Stimulated activated CD8-positive, alpha-beta memory T cell treated with anti-CD3 and anti-CD28 coated beads, Interleukin-2, amount 100 ng/mL, for 48 hours (primary cell): ENCODE measurements at regions not wholly inside any gene's neighbourhood (a gene's known extent, or its start where the extent isn't known, plus 50 kb on each side); places are given as distances from the start of the nearest gene placed in this dataset.
"Not testable (repeated sequence)": the region's sequence is repeated elsewhere in the genome, so short reads cannot be mapped to it uniquely, and the experiment has no call there.

Source experiments
- DNase-seq, 2 donors: peaks; one replicate each; pipeline ENCODE4 v3.0.0-alpha.2; 2020; ENCODE audit warnings: low read depth in 2 of 2

- DNase-seq, result no peak
Observed at GRCh38 chr13:79874396-79875360, 393.7 kb downstream of the NDFIP2 start.

DNA sequence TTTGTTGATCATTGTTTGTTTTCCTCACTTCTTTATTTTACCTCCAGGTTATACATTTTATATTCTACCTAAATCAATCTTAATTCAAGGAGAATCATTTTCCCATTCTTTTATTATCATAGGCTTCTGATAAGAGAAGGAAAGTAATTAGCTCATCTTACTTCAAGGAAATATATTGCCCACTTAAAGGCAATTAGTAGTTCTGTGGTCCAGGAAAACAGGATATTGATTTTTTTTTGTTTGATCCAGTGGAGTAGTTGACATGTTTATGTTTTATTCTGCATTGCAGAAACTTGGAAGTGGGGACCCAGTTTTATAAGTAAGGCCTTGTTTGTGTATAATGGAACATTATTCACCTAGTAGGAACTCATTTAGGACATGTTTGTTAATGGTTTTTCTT is 390.6 kb downstream of the NDFIP2 start:
- no peak for DNase-seq

GRCh38 chr13:79870766-79871165 is 389.8 kb downstream of the NDFIP2 start:
- no peak for DNase-seq

DNA sequence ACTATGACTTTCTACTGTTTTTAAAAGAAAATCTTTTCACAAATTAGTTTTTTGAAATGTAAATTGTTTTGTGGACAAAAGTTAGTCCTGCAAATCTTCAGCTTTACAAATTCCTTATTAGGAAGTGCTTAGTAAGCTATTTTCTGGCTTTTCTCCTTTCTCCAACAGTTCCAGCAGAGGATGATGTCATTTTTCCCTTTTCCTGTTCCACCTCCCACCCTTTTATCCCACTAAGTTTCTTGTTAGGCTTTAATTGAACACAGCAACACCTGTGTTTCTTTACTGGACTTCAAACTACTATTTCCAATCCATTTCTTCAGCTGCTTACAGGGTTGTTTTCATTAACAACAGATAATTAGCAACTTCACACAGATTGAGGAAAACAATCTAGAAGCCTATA is 389.2 kb downstream of the NDFIP2 start:
- DNase-seq, result no peak

GRCh38 chr13:79869326-79869725 is 388.4 kb downstream of the NDFIP2 start:
- no peak for DNase-seq

DNA sequence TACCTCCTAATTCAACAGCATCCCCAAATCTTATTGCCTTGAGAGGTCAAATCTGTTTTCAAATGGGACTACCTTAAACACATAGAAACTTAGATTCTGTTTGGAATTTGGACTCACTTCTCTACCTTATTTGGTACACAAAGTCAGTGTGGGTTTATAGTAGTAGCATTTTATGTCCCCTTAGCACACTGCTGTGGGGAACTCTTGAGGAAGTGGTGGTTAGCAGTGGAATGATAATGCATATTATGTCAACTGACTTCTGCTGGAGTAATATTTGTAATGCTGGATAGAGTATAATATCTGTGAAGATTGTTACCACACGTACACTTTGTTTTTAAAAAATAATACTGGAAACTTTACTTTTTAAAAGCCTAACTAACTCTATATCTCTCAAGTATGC is 386.3 kb downstream of the NDFIP2 start:
- DNase-seq, result no peak

- no peak for DNase-seq
Observed at GRCh38 chr13:79866436-79866835, 385.5 kb downstream of the NDFIP2 start.

- DNase-seq, result no peak
Observed at GRCh38 chr13:79862515-79862914, 381.6 kb downstream of the NDFIP2 start.

DNA sequence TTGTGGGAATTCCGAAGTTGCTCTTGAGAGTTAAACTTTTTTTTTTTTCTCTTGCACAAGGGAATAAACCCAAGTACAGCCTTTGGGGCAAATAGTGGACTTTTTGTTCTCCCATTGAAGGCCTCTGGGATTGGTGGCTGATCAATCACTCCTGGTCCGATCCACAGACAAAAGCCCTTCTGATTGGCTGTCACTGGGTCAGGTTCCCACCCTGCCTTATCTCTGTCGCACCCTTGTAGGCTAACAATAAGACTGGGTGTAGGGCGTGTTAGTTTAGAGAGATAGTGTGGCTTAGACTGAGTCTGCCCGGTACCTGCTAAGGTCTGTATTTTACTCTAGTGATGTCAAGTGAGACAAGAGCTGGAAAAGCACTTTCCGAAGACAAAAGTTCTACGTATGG is 380.8 kb downstream of the NDFIP2 start:
- DNase-seq, result no peak

- no peak for DNase-seq
Observed at GRCh38 chr13:79860791-79861190, 379.8 kb downstream of the NDFIP2 start.

DNA sequence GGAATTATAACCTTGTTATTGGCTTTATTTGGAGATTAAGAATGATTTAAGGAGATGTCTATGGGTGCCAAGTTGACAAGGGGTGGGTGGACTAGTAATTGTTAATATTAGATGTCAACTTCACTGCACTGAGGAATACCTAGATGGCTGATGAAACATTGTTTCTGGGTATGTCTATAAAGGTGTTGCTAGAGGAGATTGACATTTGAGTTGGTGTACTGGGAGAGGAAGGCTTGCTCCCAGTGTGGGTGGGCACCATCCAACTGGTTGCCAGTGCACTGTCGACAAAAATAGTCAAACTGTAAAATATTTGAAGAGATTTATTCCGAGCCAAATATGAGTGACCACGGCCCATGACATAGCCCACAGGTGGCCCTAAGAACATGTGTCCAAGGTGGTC is 378.8 kb downstream of the NDFIP2 start:
- DNase-seq, result no peak

DNA sequence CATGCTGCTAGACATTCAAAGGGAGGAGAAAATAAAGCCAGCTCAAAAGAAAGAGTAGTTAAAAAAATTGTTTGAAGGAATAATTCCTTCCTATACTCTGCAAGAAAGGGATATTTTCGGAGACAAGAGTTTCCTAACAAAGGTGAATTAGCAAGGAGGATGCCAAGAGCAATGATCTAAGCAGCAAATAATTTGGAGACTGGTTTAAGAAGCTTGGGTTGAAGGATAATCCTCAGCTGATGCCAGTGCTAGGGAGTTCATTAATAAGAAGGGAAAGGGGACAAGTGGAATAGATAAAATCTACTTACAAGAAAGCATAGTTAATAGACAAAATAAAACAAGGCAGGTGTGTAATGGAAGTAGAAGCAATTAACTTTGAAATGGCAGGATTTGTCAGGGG is 372.3 kb downstream of the NDFIP2 start:
- DNase-seq, result no peak

DNA sequence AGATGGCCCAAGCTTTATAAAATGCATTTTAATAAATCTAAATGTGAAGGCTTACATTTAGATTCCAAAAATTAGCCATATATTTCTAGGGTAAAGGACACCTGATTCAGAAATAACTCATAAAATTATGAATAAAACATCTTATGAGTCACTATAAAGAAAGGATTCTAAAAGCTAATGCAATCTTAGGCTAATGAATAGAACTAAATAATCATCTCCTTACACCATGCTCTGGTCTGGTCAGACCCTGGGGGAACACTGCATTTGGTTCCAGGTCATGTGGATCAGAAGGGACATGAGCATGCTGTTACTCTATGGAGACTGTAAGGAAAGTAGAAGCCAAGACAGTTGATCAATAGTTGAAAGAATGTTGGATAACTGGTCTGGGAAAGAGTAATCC is 370.4 kb downstream of the NDFIP2 start:
- no peak for DNase-seq

GRCh38 chr13:79847882-79848592 is 367.1 kb downstream of the NDFIP2 start:
- DNase-seq, result no peak

DNA sequence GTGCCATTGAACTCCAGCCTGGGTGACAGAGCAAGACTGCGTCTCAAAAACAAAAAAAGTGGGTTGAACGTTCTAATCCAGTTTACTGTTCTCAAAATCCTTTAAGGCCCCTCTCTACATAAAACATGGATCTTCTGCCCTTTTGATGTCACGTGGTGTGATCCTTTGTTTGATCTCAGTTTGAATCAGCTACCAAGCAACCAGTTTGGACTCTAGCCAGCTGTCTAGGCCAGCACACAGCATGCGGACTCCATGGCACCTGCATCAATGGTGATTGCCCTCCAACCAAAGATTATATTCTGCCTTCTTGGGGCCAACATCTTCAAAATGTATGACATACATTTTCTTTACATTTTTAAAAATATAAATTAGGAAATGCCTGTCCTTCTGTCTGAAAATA is 365.4 kb downstream of the NDFIP2 start:
- no peak for DNase-seq

DNA sequence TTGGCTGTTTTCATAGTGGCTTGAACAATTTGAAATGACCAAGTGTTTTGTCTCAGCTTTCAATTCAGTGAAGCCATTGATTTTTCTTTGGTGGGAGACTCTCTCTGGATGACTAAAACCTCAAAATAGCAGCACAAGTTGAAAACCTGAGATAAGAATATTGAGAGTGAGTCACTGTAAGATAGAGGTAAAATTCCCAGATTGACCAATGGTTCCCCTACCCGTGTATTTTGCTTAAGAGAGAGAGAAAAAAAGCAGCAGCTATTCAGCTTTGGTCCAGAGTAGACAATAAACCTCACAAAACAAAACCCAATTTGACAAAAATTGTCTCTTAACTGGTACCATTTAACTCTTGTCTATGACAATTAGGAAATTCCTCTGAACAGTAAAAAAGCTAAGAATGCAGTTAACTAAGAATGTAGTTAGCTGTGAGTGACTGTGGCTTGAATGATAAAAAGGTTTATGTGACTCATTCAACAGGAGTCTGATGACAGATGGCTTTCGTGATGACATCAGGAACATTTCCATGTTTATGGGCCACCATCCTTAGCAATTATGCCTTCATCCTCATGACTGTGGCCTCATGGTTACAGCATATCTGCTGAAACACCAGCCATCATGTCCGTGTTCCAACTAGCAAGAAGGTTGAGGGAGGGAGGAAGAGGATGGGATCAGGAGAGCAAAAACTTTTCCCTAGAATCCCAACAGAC is 356.9 kb downstream of the NDFIP2 start:
- DNase-seq, result no peak

- DNase-seq, result not testable (repeated sequence)
Observed at GRCh38 chr13:79836121-79836520, 355.2 kb downstream of the NDFIP2 start.

DNA sequence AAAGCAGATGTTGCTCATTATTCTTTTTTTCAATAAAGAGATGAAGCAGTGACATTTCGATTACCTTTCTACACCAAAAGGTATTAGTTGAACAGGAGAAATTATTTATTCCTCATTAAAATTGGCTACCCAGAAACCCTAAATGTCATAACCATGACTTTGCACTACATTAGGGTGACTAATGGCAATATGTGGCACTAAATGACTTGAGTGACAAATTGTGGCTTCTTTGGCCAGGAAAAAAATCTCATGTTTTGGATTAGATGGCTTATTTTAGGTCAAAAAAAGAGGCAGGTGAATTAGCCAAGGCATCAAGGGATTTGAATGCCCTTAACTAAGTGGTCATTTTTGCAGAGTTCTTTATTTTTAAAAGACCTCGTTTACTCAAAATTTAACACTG is 353.9 kb downstream of the NDFIP2 start:
- DNase-seq, result no peak

GRCh38 chr13:79833991-79834390 is 353.0 kb downstream of the NDFIP2 start:
- no peak for DNase-seq

- no peak for DNase-seq
Observed at GRCh38 chr13:79831556-79831955, 350.6 kb downstream of the NDFIP2 start.

DNA sequence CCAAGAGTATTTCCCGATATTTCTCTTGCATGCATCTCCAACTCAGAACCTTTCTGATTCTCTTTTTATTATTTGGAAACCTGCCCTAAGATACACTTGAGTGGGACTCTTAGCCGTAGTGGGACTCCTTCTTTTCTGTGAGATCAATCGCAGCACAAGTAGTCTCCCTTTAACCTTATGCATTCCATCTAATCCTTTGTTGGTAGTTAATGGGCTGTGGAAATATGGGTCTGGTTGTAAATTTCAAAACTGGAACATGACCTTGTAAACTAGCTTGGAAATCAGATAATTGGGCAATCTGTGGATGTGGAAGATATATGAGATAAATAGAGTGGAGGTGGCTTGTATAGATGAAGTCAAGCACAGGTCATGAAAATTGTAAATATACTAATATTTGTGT is 350.0 kb downstream of the NDFIP2 start:
- no peak for DNase-seq

DNA sequence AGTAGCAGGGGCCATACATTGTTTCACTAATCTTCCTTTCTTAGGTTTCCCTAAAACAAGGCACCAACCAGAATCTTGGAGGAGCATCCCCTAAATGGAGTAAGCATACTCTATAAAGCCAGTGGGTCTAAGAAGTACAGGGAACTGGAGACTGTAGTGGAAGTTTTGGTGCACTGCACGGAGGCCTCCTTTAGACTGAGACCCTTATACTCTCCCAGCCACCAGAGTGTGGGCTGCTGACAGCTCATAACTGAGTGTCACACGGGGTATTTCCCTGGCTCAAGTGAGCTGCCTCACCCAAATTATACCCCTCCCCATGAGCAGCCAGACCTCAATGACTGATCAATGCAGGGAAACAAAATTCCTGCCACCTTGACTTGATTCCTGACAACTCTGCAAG is 349.5 kb downstream of the NDFIP2 start:
- DNase-seq, result no peak
